IPS-11a (cell line): ENCODE measurements at regions not wholly inside any gene's neighbourhood (a gene's known extent, or its start where the extent isn't known, plus 50 kb on each side); places are given as distances from the start of the nearest gene placed in this dataset.

Source experiments
- H3K4me3 ChIP-seq: one replicate; pipeline ENCODE4 v1.5.1; 2013; ENCODE audit warnings: low read depth, low read length, control low read depth

- H3K4me3 ChIP-seq: no peak overlapping the region
These were observed 72.6 kb upstream of the TRIM2 start for GRCh38 chr4:153131596-153131995.

GRCh38 chr4:153137159-153137558 lies 67.1 kb upstream of the TRIM2 start:
- no peak overlapping the region for H3K4me3 ChIP-seq

- H3K4me3 ChIP-seq: no peak overlapping the region
These were observed 66.3 kb upstream of the TRIM2 start for GRCh38 chr4:153137677-153138630.

GRCh38 chr4:153138736-153139135 lies 65.5 kb upstream of the TRIM2 start:
- H3K4me3 ChIP-seq: no peak overlapping the region

GRCh38 chr4:153140294-153140693 lies 63.9 kb upstream of the TRIM2 start:
- no peak overlapping the region for H3K4me3 ChIP-seq

- H3K4me3 ChIP-seq: no peak overlapping the region
These were observed 63.0 kb upstream of the TRIM2 start for GRCh38 chr4:153141238-153141637.

GRCh38 chr4:153142700-153143438 lies 61.4 kb upstream of the TRIM2 start:
- H3K4me3 ChIP-seq: no peak overlapping the region

- H3K4me3 ChIP-seq: no peak overlapping the region
These were observed 60.5 kb upstream of the TRIM2 start for GRCh38 chr4:153143527-153144348.

- H3K4me3 ChIP-seq: no peak overlapping the region
These were observed 58.2 kb upstream of the TRIM2 start for GRCh38 chr4:153146031-153146430.

- H3K4me3 ChIP-seq: no peak overlapping the region
These were observed 57.3 kb upstream of the TRIM2 start for GRCh38 chr4:153146961-153147360.

GRCh38 chr4:153148791-153149190 lies 55.5 kb upstream of the TRIM2 start:
- H3K4me3 ChIP-seq: no peak overlapping the region

- H3K4me3 ChIP-seq: no peak overlapping the region
These were observed 52.4 kb upstream of the TRIM2 start for GRCh38 chr4:153151535-153152455.

- H3K4me3 ChIP-seq: peak overlapping the region; percentile 35
These were observed 51.5 kb upstream of the TRIM2 start for GRCh38 chr4:153152501-153153338.

GRCh38 chr4:153153339-153153871 lies 50.8 kb upstream of the TRIM2 start:
- H3K4me3 ChIP-seq: peak overlapping the region; percentile 35

GRCh38 chr4:153154007-153154975 lies 50.0 kb upstream of the TRIM2 start:
- no peak overlapping the region for H3K4me3 ChIP-seq
